HFF-Myc (cell line): ENCODE measurements at regions not wholly inside any gene's neighbourhood (a gene's known extent, or its start where the extent isn't known, plus 50 kb on each side); places are given as distances from the start of the nearest gene placed in this dataset.

Source experiments
- DNase-seq: peaks from one replicate; pipeline ENCODE4 v3.0.0-alpha.2; 2011; ENCODE audit warnings: low read depth; ENCODE audit errors: extremely low read depth
- H3K4me3 ChIP-seq: replicated peaks from 2 replicates; pipeline ENCODE4 v1.5.1; 2011; ENCODE audit warnings: low read depth, mild to moderate bottlenecking, control low read depth, low read length
- TF ChIP-seq, protein P1 (sequence below): IDR thresholded peaks from 2 replicates; pipeline ENCODE4 v1.5.1; 2012; ENCODE audit warnings: mild to moderate bottlenecking, low read depth, low read length, control low read depth; ENCODE audit errors: missing control alignments

DNA sequence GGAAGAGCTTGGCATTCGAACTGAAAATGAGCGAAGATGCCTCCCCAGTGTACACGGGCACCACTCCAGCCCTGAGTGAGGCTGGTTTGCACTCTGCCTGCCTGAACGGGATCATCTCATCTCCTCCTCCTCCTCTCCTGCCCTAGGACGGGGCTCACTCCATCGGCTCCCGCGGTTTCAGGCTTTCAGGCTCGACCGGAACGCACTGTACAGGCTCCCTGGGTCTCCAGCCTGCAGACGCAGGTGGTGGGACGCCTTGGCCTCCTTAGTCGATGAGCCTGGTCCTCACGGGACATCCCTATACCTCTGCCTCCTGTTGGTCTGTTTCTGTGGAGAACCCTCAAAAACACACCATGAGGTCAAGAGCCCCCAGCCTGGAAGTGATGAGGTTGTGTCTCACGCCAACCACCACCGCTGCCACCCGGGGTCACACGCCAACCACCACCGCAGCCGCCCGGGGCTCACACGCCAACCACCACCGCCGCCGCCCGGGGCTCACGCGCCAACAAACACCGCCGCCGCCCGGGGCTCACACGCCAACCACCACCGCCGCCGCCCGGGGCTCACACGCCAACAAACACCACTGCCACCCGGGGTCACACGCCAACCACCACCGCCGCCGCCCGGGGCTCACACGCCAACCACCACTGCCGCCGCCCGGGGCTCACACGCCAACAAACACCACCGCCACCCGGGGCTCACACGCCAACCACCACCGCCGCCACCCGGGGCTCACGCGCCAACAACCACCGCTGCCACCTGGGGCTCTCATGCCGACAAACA is 56.3 kb downstream of the FOXL3 start:
- DNase-seq: no peak
- H3K4me3 ChIP-seq: no peak overlapping the region
- TF ChIP-seq, protein P1, sequence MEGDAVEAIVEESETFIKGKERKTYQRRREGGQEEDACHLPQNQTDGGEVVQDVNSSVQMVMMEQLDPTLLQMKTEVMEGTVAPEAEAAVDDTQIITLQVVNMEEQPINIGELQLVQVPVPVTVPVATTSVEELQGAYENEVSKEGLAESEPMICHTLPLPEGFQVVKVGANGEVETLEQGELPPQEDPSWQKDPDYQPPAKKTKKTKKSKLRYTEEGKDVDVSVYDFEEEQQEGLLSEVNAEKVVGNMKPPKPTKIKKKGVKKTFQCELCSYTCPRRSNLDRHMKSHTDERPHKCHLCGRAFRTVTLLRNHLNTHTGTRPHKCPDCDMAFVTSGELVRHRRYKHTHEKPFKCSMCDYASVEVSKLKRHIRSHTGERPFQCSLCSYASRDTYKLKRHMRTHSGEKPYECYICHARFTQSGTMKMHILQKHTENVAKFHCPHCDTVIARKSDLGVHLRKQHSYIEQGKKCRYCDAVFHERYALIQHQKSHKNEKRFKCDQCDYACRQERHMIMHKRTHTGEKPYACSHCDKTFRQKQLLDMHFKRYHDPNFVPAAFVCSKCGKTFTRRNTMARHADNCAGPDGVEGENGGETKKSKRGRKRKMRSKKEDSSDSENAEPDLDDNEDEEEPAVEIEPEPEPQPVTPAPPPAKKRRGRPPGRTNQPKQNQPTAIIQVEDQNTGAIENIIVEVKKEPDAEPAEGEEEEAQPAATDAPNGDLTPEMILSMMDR: no peak

DNA sequence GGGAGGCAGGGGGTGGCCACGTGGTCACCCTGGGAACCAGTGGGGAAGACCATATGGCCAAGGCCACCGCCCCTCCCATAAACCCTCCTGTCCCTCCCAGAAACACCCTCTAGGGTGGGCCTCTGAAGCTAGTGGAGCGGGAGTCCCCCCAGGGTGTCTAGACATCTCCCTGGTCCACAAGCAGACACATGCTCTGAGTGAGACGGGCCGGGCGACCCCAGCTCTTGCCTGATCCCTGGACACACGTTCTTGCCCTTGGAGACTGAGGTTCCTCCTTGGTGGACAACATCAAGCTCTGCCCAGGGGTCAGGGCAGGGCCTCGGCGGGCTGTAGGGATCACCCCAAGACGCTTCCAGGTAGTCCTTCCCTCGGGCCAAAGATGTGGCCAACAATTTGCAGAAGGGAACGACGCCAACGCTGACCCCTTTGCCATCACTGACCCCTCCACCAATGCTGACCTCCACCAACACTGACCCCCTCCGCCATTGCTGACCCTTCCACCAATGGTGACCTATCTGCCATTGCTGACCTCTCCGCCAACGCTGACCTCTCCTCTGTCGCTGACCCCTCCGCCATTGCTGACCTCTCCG is 57.1 kb downstream of the FOXL3 start:
- no peak overlapping the region for H3K4me3 ChIP-seq
- TF ChIP-seq, protein P1: no peak
- no peak for DNase-seq

DNA sequence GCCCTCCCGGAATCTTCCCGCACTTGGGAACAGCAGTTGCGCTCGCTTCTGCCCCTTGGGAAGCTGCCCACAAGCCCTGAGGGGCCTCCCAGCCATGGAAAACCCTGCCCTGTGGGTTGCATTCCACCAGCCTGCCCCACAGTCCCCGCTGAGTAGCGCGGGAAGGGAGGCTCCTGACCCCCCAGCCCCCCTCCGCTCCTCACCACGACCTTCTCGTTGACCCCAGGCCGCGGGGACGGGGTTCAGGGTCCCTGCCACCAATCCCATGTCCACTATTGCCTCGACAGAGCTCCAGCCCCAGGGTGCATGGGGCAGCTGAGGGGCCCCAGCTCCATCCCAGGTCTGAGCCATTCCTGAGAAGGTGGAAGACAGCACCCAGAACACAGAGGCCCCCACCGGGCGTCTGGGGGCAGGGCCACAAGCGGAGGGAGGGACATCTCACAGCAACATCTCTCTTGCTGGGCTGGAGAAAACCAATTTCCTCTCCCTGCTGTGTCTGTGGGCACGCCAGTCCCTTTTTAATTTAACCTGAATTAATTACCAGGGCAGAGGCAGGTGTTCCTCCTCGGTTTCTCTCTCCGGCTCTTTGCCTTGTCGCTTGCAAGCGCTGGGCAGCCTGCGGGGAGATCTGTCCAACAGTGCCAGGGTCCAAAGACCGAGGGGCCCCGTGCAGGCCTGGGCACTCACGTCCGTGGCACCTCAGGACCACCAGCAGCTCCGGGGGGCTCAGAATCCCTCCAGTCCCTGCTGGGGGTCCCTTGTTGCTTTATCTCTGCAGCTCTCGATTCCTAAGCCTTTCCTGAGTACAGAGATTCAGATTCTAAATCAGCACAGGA is 57.9 kb downstream of the FOXL3 start:
- DNase-seq: no peak
- TF ChIP-seq, protein P1: no peak
- no peak overlapping the region for H3K4me3 ChIP-seq

DNA sequence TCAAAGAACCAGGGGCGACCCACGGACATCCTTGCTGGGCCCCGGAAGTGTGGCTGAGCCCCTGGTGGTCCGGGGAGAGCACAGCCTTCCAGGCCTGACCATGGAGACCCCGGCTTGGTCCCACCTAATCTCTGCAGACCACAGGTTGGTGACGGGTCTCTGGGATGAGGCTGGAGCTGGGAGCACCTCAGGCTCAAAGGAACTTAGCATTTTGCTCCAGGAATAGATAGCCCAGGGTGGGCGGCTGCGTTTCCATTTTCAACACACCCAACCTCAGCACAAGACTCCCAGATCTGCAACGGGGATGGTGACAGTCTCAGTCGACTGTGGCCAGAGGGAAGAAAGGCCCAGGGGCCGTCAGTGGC is 58.5 kb downstream of the FOXL3 start:
- no peak for DNase-seq
- H3K4me3 ChIP-seq: no peak overlapping the region
- TF ChIP-seq, protein P1: no peak

DNA sequence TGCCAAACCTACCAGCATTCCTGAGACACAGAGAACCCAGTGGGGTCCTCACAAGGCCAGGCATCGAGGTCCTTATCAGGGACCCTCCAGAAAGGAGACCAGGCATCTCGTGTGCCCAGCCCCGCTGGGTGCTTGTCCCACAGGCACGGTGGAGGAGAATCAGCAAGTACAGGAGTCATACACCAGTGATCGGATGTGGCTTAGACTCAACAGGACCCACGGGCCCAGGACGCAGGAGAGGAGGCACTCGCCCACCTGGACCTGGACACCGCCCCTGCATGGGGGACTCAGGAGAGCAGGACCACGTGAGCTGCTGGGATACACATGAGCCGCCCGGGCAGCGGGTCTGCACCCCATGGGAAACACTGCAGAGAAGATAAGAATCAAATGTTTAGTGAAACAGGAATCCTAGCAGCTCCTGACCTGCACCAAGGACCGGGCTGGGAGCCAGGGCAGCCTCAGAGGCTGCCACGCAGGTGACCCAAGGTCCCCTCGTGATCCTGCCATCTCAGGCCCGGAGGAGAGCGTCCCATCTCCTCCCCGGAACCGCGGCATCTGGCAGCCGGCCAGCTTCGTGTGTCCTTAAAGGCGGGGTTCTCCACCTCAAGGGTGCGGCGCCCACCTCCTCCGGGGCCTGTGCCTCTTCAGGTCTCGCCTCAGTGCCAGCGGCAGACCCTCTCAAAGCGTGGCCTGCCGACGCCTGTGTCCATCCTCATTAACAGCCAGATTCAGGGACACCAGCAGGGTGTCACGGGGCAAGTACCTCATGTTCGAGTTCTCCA is 59.2 kb downstream of the FOXL3 start:
- TF ChIP-seq, protein P1: no peak
- no peak for DNase-seq
- H3K4me3 ChIP-seq: no peak overlapping the region

DNA sequence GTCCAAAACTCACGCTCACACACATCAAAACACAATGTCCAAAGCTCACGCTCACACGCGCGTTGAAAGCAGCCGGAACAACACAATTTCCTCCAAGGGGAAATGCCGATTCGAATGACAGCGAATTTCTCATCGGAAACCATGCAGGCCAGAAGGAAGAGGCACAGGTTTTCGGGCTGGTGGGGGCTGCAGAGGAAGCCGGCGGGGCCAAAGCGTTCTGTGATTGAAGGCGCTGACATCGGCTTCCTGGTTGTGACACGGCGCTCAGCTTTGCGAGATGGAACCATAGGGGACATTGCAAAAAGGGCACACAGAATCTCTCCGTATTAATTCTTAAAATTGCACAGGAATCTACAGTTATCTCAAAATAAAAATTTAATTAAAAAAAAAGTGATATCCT is 61.3 kb downstream of the FOXL3 start:
- DNase-seq: no peak
- TF ChIP-seq, protein P1: no peak
- no peak overlapping the region for H3K4me3 ChIP-seq
